WTC11 (cell line): ENCODE measurements at regions not wholly inside any gene's neighbourhood (a gene's known extent, or its start where the extent isn't known, plus 50 kb on each side); places are given as distances from the start of the nearest gene placed in this dataset.

Experiments
- ATAC-seq: fragments of 200-7000 bp; cut with Tn5 transposase; 2 replicates; pipeline ENCODE4 v1.10.0; 2021; ENCODE audit warnings: mild to moderate bottlenecking, moderate library complexity
- CTCF ChIA-PET: fragments of 300-600 bp; sonication (Branson Sonifier 250); formaldehyde crosslinking; loops from one replicate; lab custom pipeline; 2021; ENCODE audit warnings: antibody characterized with exemption; lab: Charles Lee
- POLR2A ChIA-PET: fragments of 350-600 bp; sonication (Branson Sonifier 250); formaldehyde crosslinking; loops from one replicate; lab custom pipeline; 2021; ENCODE audit warnings: antibody characterized with exemption; lab: Charles Lee
- DNase-seq: peaks from one replicate; pipeline ENCODE4 v3.0.0; 2021; ENCODE audit warnings: low spot score
- H3K27ac Mint-ChIP-seq: 2 replicates; pipeline ENCODE4 v1.8.0; 2021; ENCODE audit warnings: mixed read lengths
- H3K27me3 Mint-ChIP-seq: 2 replicates; pipeline ENCODE4 v1.8.0; 2021; ENCODE audit warnings: low read depth, mild to moderate bottlenecking, moderate library complexity, mixed read lengths
- H3K36me3 Mint-ChIP-seq: 2 replicates; pipeline ENCODE4 v1.8.0; 2021; ENCODE audit warnings: mixed read lengths
- H3K4me1 Mint-ChIP-seq: 2 replicates; pipeline ENCODE4 v1.8.0; 2022; ENCODE audit warnings: mixed read lengths
- H3K4me3 Mint-ChIP-seq: 2 replicates; pipeline ENCODE4 v1.8.0; 2021; ENCODE audit warnings: mild to moderate bottlenecking, moderate library complexity, mixed read lengths
- H3K9me3 Mint-ChIP-seq: 2 replicates; pipeline ENCODE4 v1.8.0; 2021; ENCODE audit warnings: mixed read lengths
- ELF4 ChIP-seq: sonication (generic); formaldehyde crosslinking; IDR thresholded peaks from 2 replicates; pipeline ENCODE4 v1.8.1; 2022; ENCODE audit warnings: low read depth, mild to moderate bottlenecking, moderate library complexity, missing genetic modification reagents
- ESRRA ChIP-seq: sonication (generic); formaldehyde crosslinking; IDR thresholded peaks from 2 replicates; pipeline ENCODE4 v1.8.1; 2022; ENCODE audit warnings: mild to moderate bottlenecking, missing genetic modification reagents, borderline replicate concordance
- ETV6 ChIP-seq: sonication (generic); formaldehyde crosslinking; IDR thresholded peaks from 2 replicates; pipeline ENCODE4 v1.8.1; 2022; ENCODE audit warnings: mild to moderate bottlenecking, missing genetic modification reagents
- FOXK1 ChIP-seq: sonication (generic); formaldehyde crosslinking; IDR thresholded peaks from 2 replicates; pipeline ENCODE4 v1.8.0; 2022; ENCODE audit warnings: mild to moderate bottlenecking, moderate library complexity, missing genetic modification reagents
- GRHL2 ChIP-seq: fragments of 250-450 bp; sonication (Bioruptor Pico); IDR thresholded peaks from 2 replicates; pipeline ENCODE4 v1.8.0; 2022; ENCODE audit warnings: mild to moderate bottlenecking, moderate library complexity; ENCODE audit not compliant: insufficient replicate concordance, severe bottlenecking
- NFE2L1 ChIP-seq: sonication (generic); formaldehyde crosslinking; IDR thresholded peaks from 2 replicates; pipeline ENCODE4 v1.8.1; 2023; ENCODE audit warnings: missing genetic modification reagents
- RORB ChIP-seq: fragments of 250-450 bp; sonication (Bioruptor Pico); IDR thresholded peaks from 2 replicates; pipeline ENCODE4 v1.9.0; 2021; ENCODE audit warnings: mild to moderate bottlenecking
- SMAD4 ChIP-seq: sonication (generic); formaldehyde crosslinking; IDR thresholded peaks from 2 replicates; pipeline ENCODE4 v1.8.0; 2022; ENCODE audit warnings: mild to moderate bottlenecking, missing genetic modification reagents
- TEAD1 ChIP-seq: sonication (generic); formaldehyde crosslinking; IDR thresholded peaks from 2 replicates; pipeline ENCODE4 v1.8.0; 2022; ENCODE audit warnings: mild to moderate bottlenecking, missing genetic modification reagents
- TEAD4 ChIP-seq: sonication (generic); formaldehyde crosslinking; IDR thresholded peaks from 2 replicates; pipeline ENCODE4 v1.8.0; 2022; ENCODE audit warnings: mild to moderate bottlenecking, missing genetic modification reagents
- ZBTB21 ChIP-seq: sonication (generic); formaldehyde crosslinking; IDR thresholded peaks from 2 replicates; pipeline ENCODE4 v1.8.1; 2023; ENCODE audit warnings: mild to moderate bottlenecking, missing genetic modification reagents, borderline replicate concordance
- TF ChIP-seq, protein P1 (sequence below): sonication (generic); formaldehyde crosslinking; IDR thresholded peaks from 2 replicates; pipeline ENCODE4 v1.8.1; 2022; ENCODE audit warnings: low read depth, mild to moderate bottlenecking, moderate library complexity, missing genetic modification reagents, borderline replicate concordance
- TF ChIP-seq, protein P2 (sequence below): sonication (generic); formaldehyde crosslinking; IDR thresholded peaks from 2 replicates; pipeline ENCODE4 v1.8.1; 2022; ENCODE audit warnings: missing genetic modification reagents, borderline replicate concordance
- TF ChIP-seq, protein P3 (sequence below): sonication (generic); formaldehyde crosslinking; IDR thresholded peaks from 2 replicates; pipeline ENCODE4 v1.8.0; 2022; ENCODE audit warnings: missing genetic modification reagents
- TF ChIP-seq, protein P4 (sequence below): sonication (generic); formaldehyde crosslinking; IDR thresholded peaks from 2 replicates; pipeline ENCODE4 v1.8.1; 2023; ENCODE audit warnings: mild to moderate bottlenecking, missing genetic modification reagents
- TF ChIP-seq, protein P5 (sequence below): fragments of 250-450 bp; sonication (Bioruptor Pico); IDR thresholded peaks from 2 replicates; pipeline ENCODE4 v2.1.2; 2022; ENCODE audit warnings: mild to moderate bottlenecking, moderate library complexity
- TF ChIP-seq, protein P6 (sequence below): sonication (generic); formaldehyde crosslinking; IDR thresholded peaks from 2 replicates; pipeline ENCODE4 v1.8.0; 2022; ENCODE audit warnings: mild to moderate bottlenecking, missing genetic modification reagents
- TF ChIP-seq, protein P7 (sequence below): sonication (generic); formaldehyde crosslinking; IDR thresholded peaks from 2 replicates; pipeline ENCODE4 v1.8.1; 2023; ENCODE audit warnings: mild to moderate bottlenecking, missing genetic modification reagents
- TF ChIP-seq, protein P8 (sequence below): sonication (generic); formaldehyde crosslinking; IDR thresholded peaks from 2 replicates; pipeline ENCODE4 v1.8.0; 2023; ENCODE audit warnings: mild to moderate bottlenecking, missing genetic modification reagents

DNA sequence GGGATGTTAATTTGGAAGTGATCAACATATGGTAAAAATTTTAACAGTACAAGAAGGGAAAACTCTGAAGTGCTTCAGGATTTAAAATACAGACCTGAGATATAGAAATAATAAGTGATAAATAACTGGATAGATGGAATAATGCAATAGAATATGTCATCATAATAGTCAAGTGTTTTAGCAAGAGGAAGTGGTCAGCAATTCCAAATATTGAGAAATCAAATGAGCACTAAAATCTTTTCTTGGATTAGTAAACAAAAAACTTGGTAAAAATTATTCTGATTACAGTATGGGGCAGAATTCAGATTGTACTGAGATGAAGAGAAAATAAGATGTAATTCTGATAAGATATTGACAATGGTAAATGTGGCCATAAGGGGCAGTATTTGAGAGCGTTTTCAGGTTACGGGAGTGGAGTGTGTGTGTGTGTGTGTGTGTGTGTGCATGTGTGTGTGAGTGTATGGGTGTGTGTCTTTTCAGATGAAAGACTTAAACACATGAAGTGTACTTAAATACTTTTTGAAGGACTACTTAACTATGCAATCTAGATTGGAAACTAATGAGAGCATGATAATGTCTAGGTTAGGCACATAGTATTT lies 217.9 kb upstream of the ITGA4 start (continued):
- TF ChIP-seq FOXK1 (CRISPR knock-in tag) (no peak), ELF4 (no peak), SMAD4 (CRISPR knock-in tag) (no peak), NFE2L1 (no peak), GRHL2 (CRISPR knock-in tag) (no peak), TEAD1 (CRISPR knock-in tag) (no peak), ETV6 (no peak)
- TF ChIP-seq, protein P1, sequence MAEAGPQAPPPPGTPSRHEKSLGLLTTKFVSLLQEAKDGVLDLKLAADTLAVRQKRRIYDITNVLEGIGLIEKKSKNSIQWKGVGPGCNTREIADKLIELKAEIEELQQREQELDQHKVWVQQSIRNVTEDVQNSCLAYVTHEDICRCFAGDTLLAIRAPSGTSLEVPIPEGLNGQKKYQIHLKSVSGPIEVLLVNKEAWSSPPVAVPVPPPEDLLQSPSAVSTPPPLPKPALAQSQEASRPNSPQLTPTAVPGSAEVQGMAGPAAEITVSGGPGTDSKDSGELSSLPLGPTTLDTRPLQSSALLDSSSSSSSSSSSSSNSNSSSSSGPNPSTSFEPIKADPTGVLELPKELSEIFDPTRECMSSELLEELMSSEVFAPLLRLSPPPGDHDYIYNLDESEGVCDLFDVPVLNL: no peak
- TF ChIP-seq, protein P2, sequence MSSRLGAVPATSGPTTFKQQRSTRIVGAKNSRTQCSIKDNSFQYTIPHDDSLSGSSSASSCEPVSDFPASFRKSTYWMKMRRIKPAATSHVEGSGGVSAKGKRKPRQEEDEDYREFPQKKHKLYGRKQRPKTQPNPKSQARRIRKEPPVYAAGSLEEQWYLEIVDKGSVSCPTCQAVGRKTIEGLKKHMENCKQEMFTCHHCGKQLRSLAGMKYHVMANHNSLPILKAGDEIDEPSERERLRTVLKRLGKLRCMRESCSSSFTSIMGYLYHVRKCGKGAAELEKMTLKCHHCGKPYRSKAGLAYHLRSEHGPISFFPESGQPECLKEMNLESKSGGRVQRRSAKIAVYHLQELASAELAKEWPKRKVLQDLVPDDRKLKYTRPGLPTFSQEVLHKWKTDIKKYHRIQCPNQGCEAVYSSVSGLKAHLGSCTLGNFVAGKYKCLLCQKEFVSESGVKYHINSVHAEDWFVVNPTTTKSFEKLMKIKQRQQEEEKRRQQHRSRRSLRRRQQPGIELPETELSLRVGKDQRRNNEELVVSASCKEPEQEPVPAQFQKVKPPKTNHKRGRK: no peak
- TF ChIP-seq, protein P3, sequence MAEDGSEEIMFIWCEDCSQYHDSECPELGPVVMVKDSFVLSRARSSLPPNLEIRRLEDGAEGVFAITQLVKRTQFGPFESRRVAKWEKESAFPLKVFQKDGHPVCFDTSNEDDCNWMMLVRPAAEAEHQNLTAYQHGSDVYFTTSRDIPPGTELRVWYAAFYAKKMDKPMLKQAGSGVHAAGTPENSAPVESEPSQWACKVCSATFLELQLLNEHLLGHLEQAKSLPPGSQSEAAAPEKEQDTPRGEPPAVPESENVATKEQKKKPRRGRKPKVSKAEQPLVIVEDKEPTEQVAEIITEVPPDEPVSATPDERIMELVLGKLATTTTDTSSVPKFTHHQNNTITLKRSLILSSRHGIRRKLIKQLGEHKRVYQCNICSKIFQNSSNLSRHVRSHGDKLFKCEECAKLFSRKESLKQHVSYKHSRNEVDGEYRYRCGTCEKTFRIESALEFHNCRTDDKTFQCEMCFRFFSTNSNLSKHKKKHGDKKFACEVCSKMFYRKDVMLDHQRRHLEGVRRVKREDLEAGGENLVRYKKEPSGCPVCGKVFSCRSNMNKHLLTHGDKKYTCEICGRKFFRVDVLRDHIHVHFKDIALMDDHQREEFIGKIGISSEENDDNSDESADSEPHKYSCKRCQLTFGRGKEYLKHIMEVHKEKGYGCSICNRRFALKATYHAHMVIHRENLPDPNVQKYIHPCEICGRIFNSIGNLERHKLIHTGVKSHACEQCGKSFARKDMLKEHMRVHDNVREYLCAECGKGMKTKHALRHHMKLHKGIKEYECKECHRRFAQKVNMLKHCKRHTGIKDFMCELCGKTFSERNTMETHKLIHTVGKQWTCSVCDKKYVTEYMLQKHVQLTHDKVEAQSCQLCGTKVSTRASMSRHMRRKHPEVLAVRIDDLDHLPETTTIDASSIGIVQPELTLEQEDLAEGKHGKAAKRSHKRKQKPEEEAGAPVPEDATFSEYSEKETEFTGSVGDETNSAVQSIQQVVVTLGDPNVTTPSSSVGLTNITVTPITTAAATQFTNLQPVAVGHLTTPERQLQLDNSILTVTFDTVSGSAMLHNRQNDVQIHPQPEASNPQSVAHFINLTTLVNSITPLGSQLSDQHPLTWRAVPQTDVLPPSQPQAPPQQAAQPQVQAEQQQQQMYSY (CRISPR knock-in tag): no peak
- TF ChIP-seq, all 79 proteins: peak for 0

DNA sequence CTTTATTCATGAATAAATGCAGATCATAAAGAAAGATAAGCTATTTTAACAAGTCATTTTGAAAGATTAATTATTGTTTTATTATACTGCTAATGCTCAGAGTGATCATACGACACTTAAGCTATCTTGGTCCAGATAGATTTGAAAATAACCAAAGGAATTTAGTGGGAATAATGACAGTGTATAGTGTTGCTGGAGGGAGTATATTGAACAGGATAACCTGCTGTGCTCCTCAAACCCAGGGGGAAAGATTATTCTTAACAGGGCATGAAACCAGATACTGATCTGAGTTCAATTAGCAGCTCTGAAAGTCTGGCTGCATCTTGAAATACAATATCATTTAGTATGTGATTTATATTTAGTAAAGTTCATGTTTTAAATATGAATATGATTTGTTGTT lies 216.3 kb upstream of the ITGA4 start:
- Mint-ChIP-seq H3K36me3 (no peaks in the 10 kb centered on the region), H3K4me3 (no peak overlapping the region), H3K27me3 (no peaks in the 10 kb centered on the region), H3K9me3 (no peaks in the 10 kb centered on the region)
- ChIA-PET POLR2A (no interaction called here), CTCF (interaction anchor here (0.6 kb wide), 1 partner anchor 63 kb away, joined by 3 read pairs; no protein-coding TSS in a partner anchor)
- ATAC-seq (no peak), DNase-seq (no peak)
- TF ChIP-seq, protein P4, sequence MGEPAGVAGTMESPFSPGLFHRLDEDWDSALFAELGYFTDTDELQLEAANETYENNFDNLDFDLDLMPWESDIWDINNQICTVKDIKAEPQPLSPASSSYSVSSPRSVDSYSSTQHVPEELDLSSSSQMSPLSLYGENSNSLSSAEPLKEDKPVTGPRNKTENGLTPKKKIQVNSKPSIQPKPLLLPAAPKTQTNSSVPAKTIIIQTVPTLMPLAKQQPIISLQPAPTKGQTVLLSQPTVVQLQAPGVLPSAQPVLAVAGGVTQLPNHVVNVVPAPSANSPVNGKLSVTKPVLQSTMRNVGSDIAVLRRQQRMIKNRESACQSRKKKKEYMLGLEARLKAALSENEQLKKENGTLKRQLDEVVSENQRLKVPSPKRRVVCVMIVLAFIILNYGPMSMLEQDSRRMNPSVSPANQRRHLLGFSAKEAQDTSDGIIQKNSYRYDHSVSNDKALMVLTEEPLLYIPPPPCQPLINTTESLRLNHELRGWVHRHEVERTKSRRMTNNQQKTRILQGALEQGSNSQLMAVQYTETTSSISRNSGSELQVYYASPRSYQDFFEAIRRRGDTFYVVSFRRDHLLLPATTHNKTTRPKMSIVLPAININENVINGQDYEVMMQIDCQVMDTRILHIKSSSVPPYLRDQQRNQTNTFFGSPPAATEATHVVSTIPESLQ (CRISPR knock-in tag): no peak
- TF ChIP-seq RORB (no peak), ESRRA (CRISPR knock-in tag) (no peak), ZBTB21 (CRISPR knock-in tag) (no peak), TEAD4 (CRISPR knock-in tag) (no peak)
- TF ChIP-seq, protein P5, sequence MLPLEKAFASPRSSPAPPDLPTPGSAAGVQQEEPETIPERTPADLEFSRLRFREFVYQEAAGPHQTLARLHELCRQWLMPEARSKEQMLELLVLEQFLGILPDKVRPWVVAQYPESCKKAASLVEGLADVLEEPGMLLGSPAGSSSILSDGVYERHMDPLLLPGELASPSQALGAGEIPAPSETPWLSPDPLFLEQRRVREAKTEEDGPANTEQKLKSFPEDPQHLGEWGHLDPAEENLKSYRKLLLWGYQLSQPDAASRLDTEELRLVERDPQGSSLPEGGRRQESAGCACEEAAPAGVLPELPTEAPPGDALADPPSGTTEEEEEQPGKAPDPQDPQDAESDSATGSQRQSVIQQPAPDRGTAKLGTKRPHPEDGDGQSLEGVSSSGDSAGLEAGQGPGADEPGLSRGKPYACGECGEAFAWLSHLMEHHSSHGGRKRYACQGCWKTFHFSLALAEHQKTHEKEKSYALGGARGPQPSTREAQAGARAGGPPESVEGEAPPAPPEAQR (CRISPR knock-in tag): no peak
- TF ChIP-seq, protein P6, sequence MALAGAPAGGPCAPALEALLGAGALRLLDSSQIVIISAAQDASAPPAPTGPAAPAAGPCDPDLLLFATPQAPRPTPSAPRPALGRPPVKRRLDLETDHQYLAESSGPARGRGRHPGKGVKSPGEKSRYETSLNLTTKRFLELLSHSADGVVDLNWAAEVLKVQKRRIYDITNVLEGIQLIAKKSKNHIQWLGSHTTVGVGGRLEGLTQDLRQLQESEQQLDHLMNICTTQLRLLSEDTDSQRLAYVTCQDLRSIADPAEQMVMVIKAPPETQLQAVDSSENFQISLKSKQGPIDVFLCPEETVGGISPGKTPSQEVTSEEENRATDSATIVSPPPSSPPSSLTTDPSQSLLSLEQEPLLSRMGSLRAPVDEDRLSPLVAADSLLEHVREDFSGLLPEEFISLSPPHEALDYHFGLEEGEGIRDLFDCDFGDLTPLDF (CRISPR knock-in tag): no peak
- TF ChIP-seq, protein P7, sequence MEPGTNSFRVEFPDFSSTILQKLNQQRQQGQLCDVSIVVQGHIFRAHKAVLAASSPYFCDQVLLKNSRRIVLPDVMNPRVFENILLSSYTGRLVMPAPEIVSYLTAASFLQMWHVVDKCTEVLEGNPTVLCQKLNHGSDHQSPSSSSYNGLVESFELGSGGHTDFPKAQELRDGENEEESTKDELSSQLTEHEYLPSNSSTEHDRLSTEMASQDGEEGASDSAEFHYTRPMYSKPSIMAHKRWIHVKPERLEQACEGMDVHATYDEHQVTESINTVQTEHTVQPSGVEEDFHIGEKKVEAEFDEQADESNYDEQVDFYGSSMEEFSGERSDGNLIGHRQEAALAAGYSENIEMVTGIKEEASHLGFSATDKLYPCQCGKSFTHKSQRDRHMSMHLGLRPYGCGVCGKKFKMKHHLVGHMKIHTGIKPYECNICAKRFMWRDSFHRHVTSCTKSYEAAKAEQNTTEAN: no peak
- TF ChIP-seq, protein P8, sequence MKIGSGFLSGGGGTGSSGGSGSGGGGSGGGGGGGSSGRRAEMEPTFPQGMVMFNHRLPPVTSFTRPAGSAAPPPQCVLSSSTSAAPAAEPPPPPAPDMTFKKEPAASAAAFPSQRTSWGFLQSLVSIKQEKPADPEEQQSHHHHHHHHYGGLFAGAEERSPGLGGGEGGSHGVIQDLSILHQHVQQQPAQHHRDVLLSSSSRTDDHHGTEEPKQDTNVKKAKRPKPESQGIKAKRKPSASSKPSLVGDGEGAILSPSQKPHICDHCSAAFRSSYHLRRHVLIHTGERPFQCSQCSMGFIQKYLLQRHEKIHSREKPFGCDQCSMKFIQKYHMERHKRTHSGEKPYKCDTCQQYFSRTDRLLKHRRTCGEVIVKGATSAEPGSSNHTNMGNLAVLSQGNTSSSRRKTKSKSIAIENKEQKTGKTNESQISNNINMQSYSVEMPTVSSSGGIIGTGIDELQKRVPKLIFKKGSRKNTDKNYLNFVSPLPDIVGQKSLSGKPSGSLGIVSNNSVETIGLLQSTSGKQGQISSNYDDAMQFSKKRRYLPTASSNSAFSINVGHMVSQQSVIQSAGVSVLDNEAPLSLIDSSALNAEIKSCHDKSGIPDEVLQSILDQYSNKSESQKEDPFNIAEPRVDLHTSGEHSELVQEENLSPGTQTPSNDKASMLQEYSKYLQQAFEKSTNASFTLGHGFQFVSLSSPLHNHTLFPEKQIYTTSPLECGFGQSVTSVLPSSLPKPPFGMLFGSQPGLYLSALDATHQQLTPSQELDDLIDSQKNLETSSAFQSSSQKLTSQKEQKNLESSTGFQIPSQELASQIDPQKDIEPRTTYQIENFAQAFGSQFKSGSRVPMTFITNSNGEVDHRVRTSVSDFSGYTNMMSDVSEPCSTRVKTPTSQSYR: no peak
- TF ChIP-seq, all 79 proteins: peak for 0
- H3K27ac Mint-ChIP-seq: no peak overlapping the region
- no peaks in the 10 kb centered on the region for H3K4me1 Mint-ChIP-seq
